Heart left ventricle (tissue), 13 donors: ENCODE measurements at regions not wholly inside any gene's neighbourhood (a gene's known extent, or its start where the extent isn't known, plus 50 kb on each side); places are given as distances from the start of the nearest gene placed in this dataset.

ENCODE experiments used
- CTCF ChIP-seq, 12 donors: fragments of 200-600 bp; sonication (generic) in 4 of 12; IDR thresholded peaks; one replicate each; pipeline versions ENCODE4 v1.5.0 to v1.8.0; 2018 to 2022; ENCODE audit warnings: antibody characterized with exemption in 12 of 12, mild to moderate bottlenecking in 5 of 12
- POLR2A ChIP-seq, 2 donors: fragments of 450-650 bp; IDR thresholded peaks; one replicate each; pipeline ENCODE4 v1.6.1; 2017; ENCODE audit warnings: antibody characterized with exemption in 2 of 2, mild to moderate bottlenecking in 2 of 2, moderate library complexity in 2 of 2
- donor health status: ischemic (EF 13 %, LVEDD 7.1; RV severe dilation, severe dysfunction).
- donor health status: DM: no; HTN: yes; CAD: no.
- donor health status: DM: no; HTN: no; CAD: no.
- donor health status: ischemic (EF 25% LVEDD 6.9; RV normal size, moderate dysfunction).
- donor health status: ischemic (EF 25% LVEDD 5.7; RV mildly dilated, moderate dysfunction).
- donor health status: ischemic (EF 35%, LVEDD 5.7; RV mildly dilated, moderate dysfunction).
- donor health status: nonischemic (EF 11% LVEDD 7.7; RV severe dilation, severe dysfunction).
- donor health status: DM: yes; HTN: yes; CAD: no.
- donor health status: PGD.
- donor health status: ischemic (EF 29% LVEDD 5.4; RV normal size, mild dysfunction).
- donor health status: nonischemic (EF 23%, LVEDD 6.1; RV moderate dilation, normal function).

- no peak for TF ChIP-seq CTCF (IDR thresholded peaks at IDR 0.05)
- TF ChIP-seq POLR2A (IDR thresholded peaks at IDR 0.05), result no peak
Observed at GRCh38 chrX:9171841-9172463, 138.0 kb upstream of the FAM9B start.
